CD14-positive monocyte (primary cell): ENCODE measurements at regions not wholly inside any gene's neighbourhood (a gene's known extent, or its start where the extent isn't known, plus 50 kb on each side); places are given as distances from the start of the nearest gene placed in this dataset.

Source experiments
- DNase-seq, 3 donors: peaks; one replicate each; pipeline ENCODE4 v3.0.0-alpha.2; 2011 to 2022
- H2AFZ ChIP-seq: 2 replicates; pipeline ENCODE4 v1.6.0; 2012; ENCODE audit warnings: mild to moderate bottlenecking, low read depth, low read length, inconsistent platforms; ENCODE audit not compliant: insufficient read depth, poor library complexity, severe bottlenecking
- H3K27ac ChIP-seq, 2 donors: 1 replicate in 1 of 2; 2 replicates in 1 of 2; pipeline ENCODE4 v1.5.1; 2012 to 2013; ENCODE audit warnings: low read length in 2 of 2, control low read depth in 1 of 2, inconsistent platforms in 1 of 2, low read depth in 1 of 2, mild to moderate bottlenecking in 1 of 2
- H3K27me3 ChIP-seq, 2 donors: one replicate each; pipeline versions ENCODE4 v1.6.0 to v1.6.1; 2011 to 2013; ENCODE audit warnings: low read length in 2 of 2; ENCODE audit not compliant: control insufficient read depth in 2 of 2, insufficient read depth in 2 of 2
- H3K36me3 ChIP-seq, 2 donors: replicated peaks in 1 of 2; 1 replicate in 1 of 2; 2 replicates in 1 of 2; pipeline versions ENCODE4 v1.5.1 to v1.6.1; 2012 to 2013; ENCODE audit warnings: low read length in 2 of 2, control low read depth in 1 of 2, inconsistent platforms in 1 of 2, mild to moderate bottlenecking in 1 of 2; ENCODE audit not compliant: insufficient read depth in 2 of 2, control insufficient read depth in 1 of 2
- H3K4me1 ChIP-seq, 2 donors: 1 replicate in 1 of 2; 2 replicates in 1 of 2; pipeline versions ENCODE4 v1.5.1 to v1.6.1; 2012 to 2013; ENCODE audit warnings: low read length in 2 of 2, control low read depth in 1 of 2, inconsistent platforms in 1 of 2, mild to moderate bottlenecking in 1 of 2, moderate library complexity in 1 of 2; ENCODE audit not compliant: insufficient read depth in 2 of 2, control insufficient read depth in 1 of 2
- H3K4me2 ChIP-seq: replicated peaks from 2 replicates; pipeline ENCODE3; 2012; ENCODE audit warnings: low read length, moderate library complexity, mild to moderate bottlenecking; ENCODE audit not compliant: poor library complexity, severe bottlenecking; ENCODE audit errors: extremely low read depth
- H3K4me3 ChIP-seq, 3 experiments: fragments of 200-600 bp in 1 of 3; sonication (generic) in 1 of 3; replicated peaks in 1 of 3; 1 replicate in 2 of 3; 2 replicates in 1 of 3; pipeline ENCODE4 v1.5.1; 2011 to 2013; ENCODE audit warnings: low read length in 3 of 3, mild to moderate bottlenecking in 3 of 3, control low read depth in 2 of 3, low read depth in 2 of 3, inconsistent platforms in 1 of 3, moderate library complexity in 1 of 3
- H3K79me2 ChIP-seq: 2 replicates; pipeline ENCODE4 v1.6.0; 2012; ENCODE audit warnings: mild to moderate bottlenecking, control low read depth, inconsistent platforms, low read length, moderate library complexity; ENCODE audit not compliant: insufficient read depth
- H3K9ac ChIP-seq: 2 replicates; pipeline ENCODE4 v1.6.0; 2017; ENCODE audit warnings: low read length, mild to moderate bottlenecking; ENCODE audit not compliant: insufficient read depth, poor library complexity, severe bottlenecking
- H3K9me3 ChIP-seq, 2 donors: replicated peaks in 1 of 2; 1 replicate in 1 of 2; 2 replicates in 1 of 2; pipeline versions ENCODE4 v1.5.1 to v1.6.1; 2012 to 2013; ENCODE audit warnings: low read length in 2 of 2, control low read depth in 1 of 2; ENCODE audit not compliant: control insufficient read depth in 1 of 2, insufficient read depth in 1 of 2
- H4K20me1 ChIP-seq: 2 replicates; pipeline ENCODE4 v1.6.0; 2012; ENCODE audit warnings: mild to moderate bottlenecking, low read length, control low read depth, moderate library complexity; ENCODE audit not compliant: insufficient read depth
- H3K27ac Mint-ChIP-seq, 7 donors: one replicate each; pipeline ENCODE4 v1.8.0; 2020; ENCODE audit warnings: mild to moderate bottlenecking in 7 of 7, mixed read lengths in 7 of 7, moderate library complexity in 6 of 7, inconsistent platforms in 2 of 7
- H3K27me3 Mint-ChIP-seq, 3 donors: one replicate each; pipeline ENCODE4 v1.8.0; 2021 to 2022; ENCODE audit warnings: low read depth in 3 of 3, mild to moderate bottlenecking in 3 of 3, mixed read lengths in 3 of 3, moderate library complexity in 3 of 3, inconsistent platforms in 1 of 3
- H3K36me3 Mint-ChIP-seq, 2 donors: one replicate each; pipeline ENCODE4 v1.8.0; 2020; ENCODE audit warnings: mixed read lengths in 2 of 2, inconsistent platforms in 1 of 2, mild to moderate bottlenecking in 1 of 2
- H3K4me1 Mint-ChIP-seq: one replicate; pipeline ENCODE4 v1.8.0; 2020; ENCODE audit warnings: mild to moderate bottlenecking, mixed read lengths
- H3K4me3 Mint-ChIP-seq, 2 donors: one replicate each; pipeline ENCODE4 v1.8.0; 2020; ENCODE audit warnings: mild to moderate bottlenecking in 2 of 2, mixed read lengths in 2 of 2, moderate library complexity in 1 of 2
- H3K9me3 Mint-ChIP-seq, 7 donors: one replicate each; pipeline ENCODE4 v1.8.0; 2020 to 2022; ENCODE audit warnings: mixed read lengths in 7 of 7, mild to moderate bottlenecking in 6 of 7, moderate library complexity in 6 of 7, inconsistent platforms in 2 of 7
- WGBS: methylation state at CpG from one replicate; pipeline ENCODE4 v1.1.5; 2013; ENCODE audit warnings: missing lambda C conversion rate; ENCODE audit not compliant: insufficient coverage; 5-methylcytosine and 5-hydroxymethylcytosine counted together
- intact Hi-C, 2 donors: fragments of 100-400 bp; cut with micrococcal nuclease; formaldehyde crosslinking; loops; one replicate each; pipeline versions ENCODE4 v1.15.0 to v1.15.1; 2023
- TF ChIP-seq, protein P1 (sequence below): fragments of 200-600 bp; IDR thresholded peaks from one replicate; pipeline ENCODE4 v1.8.0; 2022; ENCODE audit warnings: antibody characterized with exemption, mild to moderate bottlenecking

- peaks cover 0 to 11% (median 10%) of the 10 kb centered on the region in 7 donors for H3K9me3 Mint-ChIP-seq
- no peaks in the 10 kb centered on the region for H3K36me3 ChIP-seq
- H3K4me2 ChIP-seq, result no peak overlapping the region
- no peak overlapping the region for H3K9ac ChIP-seq
- no peak overlapping the region for H2AFZ ChIP-seq
- TF ChIP-seq, protein P1, sequence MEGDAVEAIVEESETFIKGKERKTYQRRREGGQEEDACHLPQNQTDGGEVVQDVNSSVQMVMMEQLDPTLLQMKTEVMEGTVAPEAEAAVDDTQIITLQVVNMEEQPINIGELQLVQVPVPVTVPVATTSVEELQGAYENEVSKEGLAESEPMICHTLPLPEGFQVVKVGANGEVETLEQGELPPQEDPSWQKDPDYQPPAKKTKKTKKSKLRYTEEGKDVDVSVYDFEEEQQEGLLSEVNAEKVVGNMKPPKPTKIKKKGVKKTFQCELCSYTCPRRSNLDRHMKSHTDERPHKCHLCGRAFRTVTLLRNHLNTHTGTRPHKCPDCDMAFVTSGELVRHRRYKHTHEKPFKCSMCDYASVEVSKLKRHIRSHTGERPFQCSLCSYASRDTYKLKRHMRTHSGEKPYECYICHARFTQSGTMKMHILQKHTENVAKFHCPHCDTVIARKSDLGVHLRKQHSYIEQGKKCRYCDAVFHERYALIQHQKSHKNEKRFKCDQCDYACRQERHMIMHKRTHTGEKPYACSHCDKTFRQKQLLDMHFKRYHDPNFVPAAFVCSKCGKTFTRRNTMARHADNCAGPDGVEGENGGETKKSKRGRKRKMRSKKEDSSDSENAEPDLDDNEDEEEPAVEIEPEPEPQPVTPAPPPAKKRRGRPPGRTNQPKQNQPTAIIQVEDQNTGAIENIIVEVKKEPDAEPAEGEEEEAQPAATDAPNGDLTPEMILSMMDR, result no peak
- peaks cover 0 to 14% of the 10 kb centered on the region in 2 donors for H3K9me3 ChIP-seq
- no peak for DNase-seq
- intact Hi-C loops, result no loop called here
- no peaks in the 10 kb centered on the region for H3K4me1 ChIP-seq
- no peak overlapping the region for H3K27ac Mint-ChIP-seq
- WGBS, result 92% methylated on average over 7 of the region's 14 CpGs
- H3K27me3 Mint-ChIP-seq, result peaks cover 0 to 4% (median 2%) of the 10 kb centered on the region in 3 donors
- no peak overlapping the region for H3K27ac ChIP-seq
- peak overlapping the region in 1 of 2 donors; percentile 23 for H3K4me3 Mint-ChIP-seq
- no peaks in the 10 kb centered on the region for H3K36me3 Mint-ChIP-seq
- no peaks in the 10 kb centered on the region for H4K20me1 ChIP-seq
- no peaks in the 10 kb centered on the region for H3K4me1 Mint-ChIP-seq
- no peak overlapping the region for H3K4me3 ChIP-seq
- no peaks in the 10 kb centered on the region for H3K79me2 ChIP-seq
- H3K27me3 ChIP-seq, result no peaks in the 10 kb centered on the region
Measured at GRCh38 chr10:4257939-4258465, 473.0 kb upstream of the KLF6 start.

DNA sequence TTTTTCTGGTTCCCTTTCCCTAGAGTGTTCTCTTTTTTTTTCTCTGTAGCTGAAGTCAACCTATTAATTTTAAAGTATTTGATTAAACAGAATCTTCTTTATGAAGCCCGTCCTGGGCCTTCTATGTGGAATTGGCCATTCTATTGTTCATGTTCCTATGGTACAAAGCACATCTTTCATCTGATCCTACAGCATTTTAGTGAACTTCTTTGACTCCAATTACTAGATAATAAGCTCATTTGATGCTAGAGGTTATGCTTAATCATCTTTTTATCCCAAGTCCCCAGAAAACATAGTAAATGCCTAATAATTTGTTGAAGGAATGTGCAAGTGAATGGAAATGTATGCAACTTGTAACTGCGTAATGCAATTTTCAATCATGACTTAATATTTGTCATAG is 472.0 kb upstream of the KLF6 start:
- Histone ChIP-seq H3K27ac (no peak overlapping the region), H3K27me3 (no peaks in the 10 kb centered on the region), H4K20me1 (no peaks in the 10 kb centered on the region), H3K4me2 (no peak overlapping the region), H3K4me1 (no peaks in the 10 kb centered on the region), H3K9ac (no peak overlapping the region), H2AFZ (no peak overlapping the region), H3K4me3 (no peak overlapping the region), H3K79me2 (no peaks in the 10 kb centered on the region), H3K9me3 (peaks cover 0 to 14% of the 10 kb centered on the region in 2 donors), H3K36me3 (no peaks in the 10 kb centered on the region)
- intact Hi-C loops, result no loop called here
- Mint-ChIP-seq H3K9me3 (peaks cover 0 to 11% (median 10%) of the 10 kb centered on the region in 7 donors), H3K27me3 (peaks cover 0 to 2% (median 2%) of the 10 kb centered on the region in 3 donors), H3K4me1 (no peaks in the 10 kb centered on the region), H3K36me3 (no peaks in the 10 kb centered on the region), H3K4me3 (no peak overlapping the region), H3K27ac (no peak overlapping the region)
- TF ChIP-seq, protein P1, result no peak
- no peak for DNase-seq
- WGBS, result no CpG with 5 or more reads among the region's 2 CpGs
